ENCODE measurements at regions not wholly inside any gene's neighbourhood (a gene's known extent, or its start where the extent isn't known, plus 50 kb on each side); places are given as distances from the start of the nearest gene placed in this dataset.

GRCh38 chr6:53744321-53744720, 50.5 kb upstream of the LRRC1 start:
- no peak for DNase-seq (ENCODE audit: low spot score)
- TF ChIP-seq CTCF (IDR thresholded peaks at IDR 0.05) = no peak
- ATAC-seq (ENCODE audit: low FRiP score) = no peak

GRCh38 chr6:53741034-53741823, 53.6 kb upstream of the LRRC1 start:
- peak; percentile 49 for ATAC-seq (ENCODE audit: low FRiP score)
- no peak for DNase-seq (ENCODE audit: low spot score)

GRCh38 chr6:53737746-53738145, 57.1 kb upstream of the LRRC1 start:
- no peak for ATAC-seq (ENCODE audit: low FRiP score)
- DNase-seq (ENCODE audit: low spot score) = no peak
- TF ChIP-seq CTCF (IDR thresholded peaks at IDR 0.05) = no peak

More at GRCh38 chr6:53741034-53741823, 53.6 kb upstream of the LRRC1 start:
- TF ChIP-seq CTCF (IDR thresholded peaks at IDR 0.05) = no peak

- ATAC-seq (ENCODE audit: low FRiP score) (no peak), DNase-seq (ENCODE audit: low spot score) (no peak)
- no peak for TF ChIP-seq CTCF (IDR thresholded peaks at IDR 0.05)
Observed at GRCh38 chr6:53735896-53736295, 58.9 kb upstream of the LRRC1 start.

GRCh38 chr6:53734473-53735299, 60.1 kb upstream of the LRRC1 start:
- DNase-seq (ENCODE audit: low spot score) = no peak
- ATAC-seq (ENCODE audit: low FRiP score) = peak; percentile 77
- no peak for TF ChIP-seq CTCF (IDR thresholded peaks at IDR 0.05)

- no peak for TF ChIP-seq CTCF (IDR thresholded peaks at IDR 0.05)
- ATAC-seq (ENCODE audit: low FRiP score) = no peak
- no peak for DNase-seq (ENCODE audit: low spot score)
Observed at GRCh38 chr6:53731866-53732636, 62.8 kb upstream of the LRRC1 start.

Measured in omental fat pad (tissue), 3 donors.